Tibial nerve (tissue), 4 donors: ENCODE measurements at regions not wholly inside any gene's neighbourhood (a gene's known extent, or its start where the extent isn't known, plus 50 kb on each side); places are given as distances from the start of the nearest gene placed in this dataset.

ENCODE experiments used
- DNase-seq, 2 donors: peaks; one replicate each; pipeline ENCODE4 v3.0.0-alpha.2; 2019; ENCODE audit warnings: low spot score in 2 of 2
- H3K27ac ChIP-seq, 4 donors: fragments of 200-600 bp; sonication (generic) in 3 of 4; one replicate each; pipeline ENCODE4 v1.5.1; 2017 to 2019; ENCODE audit warnings: mild to moderate bottlenecking in 1 of 4
- H3K27me3 ChIP-seq, 2 donors: fragments of 200-600 bp; sonication (generic) in 1 of 2; one replicate each; pipeline versions ENCODE4 v1.5.1 to v1.6.0; 2017 to 2019
- H3K36me3 ChIP-seq, 3 donors: fragments of 200-600 bp; sonication (generic); one replicate each; pipeline ENCODE4 v1.5.1; 2018 to 2019
- H3K4me1 ChIP-seq, 4 donors: fragments of 200-600 bp; sonication (generic) in 3 of 4; one replicate each; pipeline ENCODE4 v1.5.1; 2017 to 2019
- H3K4me3 ChIP-seq, 4 donors: fragments of 200-600 bp; sonication (generic) in 3 of 4; one replicate each; pipeline ENCODE4 v1.5.1; 2017 to 2019; ENCODE audit warnings: mild to moderate bottlenecking in 1 of 4, moderate library complexity in 1 of 4
- H3K9me3 ChIP-seq, 4 donors: fragments of 200-600 bp; sonication (generic) in 3 of 4; one replicate each; pipeline ENCODE4 v1.5.1; 2017 to 2019
- EP300 ChIP-seq, 2 donors: sonication (generic); formaldehyde crosslinking; IDR thresholded peaks; one replicate each; pipeline ENCODE4 v1.6.1; 2017; ENCODE audit warnings: antibody characterized with exemption in 2 of 2, mild to moderate bottlenecking in 1 of 2
- POLR2A ChIP-seq, 2 donors: fragments of 450-650 bp; IDR thresholded peaks; one replicate each; pipeline ENCODE4 v1.6.1; 2017; ENCODE audit warnings: antibody characterized with exemption in 2 of 2, mild to moderate bottlenecking in 2 of 2, moderate library complexity in 2 of 2
- whole genome bisulfite sequencing, 2 donors: methylation state at CpG; one replicate each; pipeline ENCODE4 v1.1.5; 2018; 5-methylcytosine and 5-hydroxymethylcytosine counted together
- TF ChIP-seq, protein P1 (sequence below), 5 experiments: fragments of 200-600 bp in 3 of 5; fragments of 450-650 bp in 2 of 5; sonication (generic) in 3 of 5; IDR thresholded peaks; one replicate each; pipeline ENCODE4 v1.5.1; 2016 to 2019; ENCODE audit warnings: antibody characterized with exemption in 5 of 5, mild to moderate bottlenecking in 3 of 5, moderate library complexity in 2 of 5

DNA sequence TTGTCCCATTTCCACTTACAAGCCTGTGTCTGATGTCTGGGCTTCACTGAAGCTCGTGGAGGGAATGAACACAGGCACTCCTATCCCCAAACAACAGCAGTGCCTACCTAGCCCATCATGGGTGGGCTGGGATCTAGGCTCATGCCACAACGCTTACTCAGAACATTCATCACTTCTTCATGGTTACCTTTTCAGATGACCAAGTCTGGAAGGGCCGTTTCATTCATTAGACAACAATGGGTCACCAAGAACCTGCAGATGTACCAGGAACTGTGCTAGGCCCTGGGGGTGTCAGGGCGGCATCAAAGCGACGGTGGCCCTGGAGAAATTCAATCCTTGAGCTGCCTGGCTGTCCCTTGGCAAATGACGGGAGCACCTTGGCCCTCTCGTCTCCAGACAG lies 64.9 kb upstream of the FZD10 start:
- no peak overlapping the region for H3K4me3 ChIP-seq
- H3K27ac ChIP-seq, result no peak overlapping the region
- 80 to 86% methylated on average over 8 of the region's 8 CpGs for WGBS, 2 donors
- no peaks in the 10 kb centered on the region for H3K36me3 ChIP-seq
- H3K27me3 ChIP-seq, result no peaks in the 10 kb centered on the region
- no peaks in the 10 kb centered on the region for H3K9me3 ChIP-seq
- TF ChIP-seq EP300 (IDR thresholded peaks at IDR 0.05) (no peak), POLR2A (IDR thresholded peaks at IDR 0.05) (no peak)
- TF ChIP-seq, protein P1, sequence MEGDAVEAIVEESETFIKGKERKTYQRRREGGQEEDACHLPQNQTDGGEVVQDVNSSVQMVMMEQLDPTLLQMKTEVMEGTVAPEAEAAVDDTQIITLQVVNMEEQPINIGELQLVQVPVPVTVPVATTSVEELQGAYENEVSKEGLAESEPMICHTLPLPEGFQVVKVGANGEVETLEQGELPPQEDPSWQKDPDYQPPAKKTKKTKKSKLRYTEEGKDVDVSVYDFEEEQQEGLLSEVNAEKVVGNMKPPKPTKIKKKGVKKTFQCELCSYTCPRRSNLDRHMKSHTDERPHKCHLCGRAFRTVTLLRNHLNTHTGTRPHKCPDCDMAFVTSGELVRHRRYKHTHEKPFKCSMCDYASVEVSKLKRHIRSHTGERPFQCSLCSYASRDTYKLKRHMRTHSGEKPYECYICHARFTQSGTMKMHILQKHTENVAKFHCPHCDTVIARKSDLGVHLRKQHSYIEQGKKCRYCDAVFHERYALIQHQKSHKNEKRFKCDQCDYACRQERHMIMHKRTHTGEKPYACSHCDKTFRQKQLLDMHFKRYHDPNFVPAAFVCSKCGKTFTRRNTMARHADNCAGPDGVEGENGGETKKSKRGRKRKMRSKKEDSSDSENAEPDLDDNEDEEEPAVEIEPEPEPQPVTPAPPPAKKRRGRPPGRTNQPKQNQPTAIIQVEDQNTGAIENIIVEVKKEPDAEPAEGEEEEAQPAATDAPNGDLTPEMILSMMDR (IDR thresholded peaks at IDR 0.05), result no peak
- no peak for DNase-seq
- peaks cover 0 to 12% (median 0%) of the 10 kb centered on the region in 4 donors for H3K4me1 ChIP-seq

DNA sequence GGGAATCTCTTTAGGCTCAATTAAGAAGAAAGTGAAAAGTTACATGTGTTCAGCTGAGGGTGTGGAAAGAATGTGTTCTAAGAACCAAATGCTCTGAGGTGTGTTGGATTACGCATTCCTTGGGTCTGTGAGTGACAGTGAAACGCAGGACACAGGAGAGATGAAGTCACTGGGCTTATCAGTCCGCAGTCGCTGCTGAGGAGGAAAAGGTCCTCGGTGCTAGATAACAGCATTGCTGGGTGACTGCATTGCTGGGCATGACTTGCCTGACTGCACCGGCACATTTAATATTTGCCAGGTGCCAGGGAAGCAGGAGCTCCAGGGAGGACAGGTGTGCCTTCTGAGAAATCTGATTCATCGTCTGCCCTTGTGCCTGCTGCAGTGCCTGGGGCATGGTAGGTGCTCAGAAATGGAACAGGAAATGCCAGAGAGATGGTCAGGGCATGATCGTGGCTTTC lies 64.4 kb upstream of the FZD10 start:
- Histone ChIP-seq H3K27me3 (no peaks in the 10 kb centered on the region), H3K36me3 (no peaks in the 10 kb centered on the region), H3K9me3 (no peaks in the 10 kb centered on the region), H3K27ac (no peak overlapping the region), H3K4me3 (no peak overlapping the region), H3K4me1 (peaks cover 0 to 12% (median 0%) of the 10 kb centered on the region in 4 donors)
- WGBS, 2 donors, result 79 to 85% methylated on average over 8 of the region's 8 CpGs
- TF ChIP-seq POLR2A (IDR thresholded peaks at IDR 0.05) (no peak), EP300 (IDR thresholded peaks at IDR 0.05) (no peak)
- TF ChIP-seq, protein P1 (IDR thresholded peaks at IDR 0.05), result no peak
- no peak for DNase-seq

DNA sequence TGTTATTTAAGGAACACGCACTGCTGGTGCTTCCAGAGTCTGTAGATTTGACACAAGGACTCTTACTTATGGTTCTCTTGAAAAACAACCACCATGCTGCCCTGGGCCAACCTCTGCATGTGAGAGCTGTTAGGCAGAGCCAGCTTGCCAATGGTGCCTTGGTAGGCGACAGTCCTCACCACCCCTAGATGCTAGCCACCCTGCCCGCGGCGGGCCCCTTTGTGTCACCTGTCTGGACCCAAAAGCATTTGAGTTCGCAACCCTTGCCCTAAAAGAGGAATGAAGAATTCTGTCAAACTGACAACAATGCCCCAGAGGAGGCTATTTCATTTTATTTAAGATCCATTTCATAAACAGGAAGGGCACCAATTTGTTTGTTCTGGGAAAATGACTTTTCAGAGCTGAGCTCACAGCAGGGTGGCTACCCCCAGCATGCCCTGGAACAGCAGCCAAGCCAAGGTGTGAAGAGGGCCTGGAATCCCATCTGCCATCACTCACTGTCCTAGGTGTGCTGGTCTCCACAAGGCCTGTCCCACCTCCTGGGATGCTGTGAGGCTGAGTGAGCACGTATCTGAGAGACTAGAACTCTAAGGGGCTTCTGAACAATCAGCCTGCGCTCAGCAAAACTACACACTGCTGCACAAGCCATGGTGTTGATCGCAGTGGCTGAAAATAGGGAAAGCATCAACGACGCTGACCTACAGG lies 63.8 kb upstream of the FZD10 start:
- TF ChIP-seq POLR2A (IDR thresholded peaks at IDR 0.05) (no peak), EP300 (IDR thresholded peaks at IDR 0.05) (no peak)
- TF ChIP-seq, protein P1 (IDR thresholded peaks at IDR 0.05), result no peak
- H3K36me3 ChIP-seq, result no peaks in the 10 kb centered on the region

DNA sequence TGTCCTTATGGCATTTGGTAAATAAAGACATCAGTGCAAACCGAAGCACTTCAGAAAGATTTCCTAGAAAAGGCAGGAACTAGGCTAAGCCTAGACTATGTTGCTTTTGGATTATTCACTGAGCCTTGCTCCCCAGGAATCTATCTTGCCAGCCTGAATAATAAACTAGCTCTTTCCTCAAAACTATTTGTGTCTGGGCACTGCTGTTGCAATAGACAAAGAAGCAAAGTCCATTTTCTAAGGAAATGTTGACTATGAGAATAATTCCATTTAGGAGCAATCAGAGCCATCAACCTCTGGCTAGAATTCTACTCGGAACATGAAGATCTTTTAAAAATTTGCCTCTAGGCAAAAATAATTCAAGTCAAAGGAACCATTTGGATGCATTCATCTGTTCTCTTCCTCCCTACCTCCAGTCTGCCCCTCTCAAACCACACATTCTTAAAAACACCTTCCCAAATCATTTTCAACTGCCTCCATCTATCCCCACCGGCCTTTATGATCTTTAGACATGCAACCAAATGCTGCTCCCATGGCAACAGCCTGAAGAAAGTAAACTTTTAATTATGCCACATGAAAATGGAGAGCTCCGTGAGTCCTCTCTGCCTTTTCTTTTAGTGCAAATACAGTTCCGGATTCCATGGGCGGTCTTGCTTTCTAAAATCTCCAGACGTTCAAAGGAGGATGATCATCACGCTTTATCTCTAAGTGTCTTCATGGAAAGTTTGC lies 61.5 kb upstream of the FZD10 start:
- H3K27me3 ChIP-seq, result no peaks in the 10 kb centered on the region
- TF ChIP-seq POLR2A (IDR thresholded peaks at IDR 0.05) (no peak), EP300 (IDR thresholded peaks at IDR 0.05) (no peak)
- TF ChIP-seq, protein P1 (IDR thresholded peaks at IDR 0.05), result no peak
- DNase-seq, result no peak
- H3K9me3 ChIP-seq, result no peaks in the 10 kb centered on the region
- H3K4me1 ChIP-seq, result peaks cover 0 to 18% (median 0%) of the 10 kb centered on the region in 4 donors
- H3K27ac ChIP-seq, result no peak overlapping the region
- no peaks in the 10 kb centered on the region for H3K36me3 ChIP-seq
- H3K4me3 ChIP-seq, result no peak overlapping the region
- WGBS, 2 donors, result 42 to 45% methylated on average over 8 of the region's 8 CpGs

More for the DNA sequence above, 63.8 kb upstream of the FZD10 start:
- Histone ChIP-seq H3K27ac (no peak overlapping the region), H3K27me3 (no peaks in the 10 kb centered on the region), H3K9me3 (no peaks in the 10 kb centered on the region), H3K4me1 (peaks cover 0 to 12% (median 0%) of the 10 kb centered on the region in 4 donors), H3K4me3 (no peak overlapping the region)
- 82 to 93% methylated on average over 11 of the region's 11 CpGs for WGBS, 2 donors
- no peak for DNase-seq

DNA sequence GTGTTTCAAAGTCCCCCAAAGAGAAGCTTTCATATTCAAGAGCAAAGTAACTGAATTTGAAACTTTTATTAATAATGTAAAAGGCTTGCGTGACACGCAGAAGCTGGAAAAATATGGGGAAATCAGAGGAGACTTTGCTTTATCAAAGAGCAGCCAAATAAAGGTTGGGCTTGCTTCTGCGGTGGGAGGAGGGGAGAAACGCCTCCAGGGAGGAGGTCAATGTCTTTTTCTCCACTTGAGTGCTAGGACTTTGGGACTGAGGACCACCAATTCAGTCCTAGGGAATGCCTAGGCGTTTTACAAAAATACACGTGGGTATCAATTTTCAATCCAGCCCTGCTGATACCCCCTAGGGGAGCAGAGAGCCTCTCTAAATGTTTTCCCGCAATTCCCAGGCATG lies 60.9 kb upstream of the FZD10 start:
- no peak overlapping the region for H3K27ac ChIP-seq
- no peaks in the 10 kb centered on the region for H3K36me3 ChIP-seq
- 21 to 26% methylated on average over 7 of the region's 7 CpGs for WGBS, 2 donors
- no peak for TF ChIP-seq POLR2A (IDR thresholded peaks at IDR 0.05)
- TF ChIP-seq, protein P1 (IDR thresholded peaks at IDR 0.05), result no peak
- TF ChIP-seq EP300 (IDR thresholded peaks at IDR 0.05), result no peak
- no peaks in the 10 kb centered on the region for H3K9me3 ChIP-seq
- no peaks in the 10 kb centered on the region for H3K27me3 ChIP-seq
- H3K4me1 ChIP-seq, result peaks cover 0 to 18% (median 0%) of the 10 kb centered on the region in 4 donors
- DNase-seq, result no peak
- H3K4me3 ChIP-seq, result no peak overlapping the region
